GM18498 (cell line): ENCODE measurements at regions not wholly inside any gene's neighbourhood (a gene's known extent, or its start where the extent isn't known, plus 50 kb on each side); places are given as distances from the start of the nearest gene placed in this dataset.
"Not testable (repeated sequence)": the region's sequence is repeated elsewhere in the genome, so short reads cannot be mapped to it uniquely, and the experiment has no call there.

Experiments
- ATAC-seq: cut with Tn5 transposase; IDR thresholded peaks from one replicate; pipeline ENCODE4 v1.9.1; 2021; ENCODE audit warnings: mild to moderate bottlenecking, moderate library complexity; ENCODE audit not compliant: unreplicated experiment

- ATAC-seq = not testable (repeated sequence)
These were observed 63.3 kb upstream of the FRG2B start for GRCh38 chr10:133689897-133690296.

GRCh38 chr10:133688441-133688912 lies 61.9 kb upstream of the FRG2B start:
- ATAC-seq = peak; percentile 29

- peak; percentile 58 for ATAC-seq
These were observed 61.3 kb upstream of the FRG2B start for GRCh38 chr10:133687689-133688440.

GRCh38 chr10:133686992-133687391 lies 60.4 kb upstream of the FRG2B start:
- ATAC-seq = not testable (repeated sequence)
